ENCODE measurements at regions not wholly inside any gene's neighbourhood (a gene's known extent, or its start where the extent isn't known, plus 50 kb on each side); places are given as distances from the start of the nearest gene placed in this dataset.

GRCh38 chr2:19673213-19673791, 228.5 kb downstream of the TTC32 start:
- TF ChIP-seq CTCF (conservative IDR thresholded peaks at IDR 0.05) (no peak), ZFX (IDR thresholded peaks at IDR 0.05) (no peak)

Measured in C4-2B (cell line).